ENCODE measurements at regions not wholly inside any gene's neighbourhood (a gene's known extent, or its start where the extent isn't known, plus 50 kb on each side); places are given as distances from the start of the nearest gene placed in this dataset.

DNA sequence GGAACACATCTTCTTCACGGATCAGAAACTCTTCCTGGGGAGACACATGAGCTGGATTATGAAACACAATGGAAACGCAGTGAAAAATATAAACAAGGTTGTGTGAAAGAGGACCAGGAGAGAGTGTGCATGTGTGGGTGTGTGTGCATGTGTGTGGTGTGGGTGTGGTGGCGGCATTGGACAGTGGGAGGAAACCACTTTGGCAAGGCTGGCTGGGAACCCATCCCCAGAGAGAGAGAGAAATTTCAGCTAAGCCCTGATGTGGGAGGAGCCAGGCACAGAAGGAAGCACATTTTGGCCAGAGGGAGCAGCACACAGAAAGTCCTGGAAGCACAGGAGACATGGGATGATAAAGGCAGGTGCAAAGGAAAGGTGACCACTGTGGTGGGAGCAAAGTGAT is 147.6 kb upstream of the COPS8 start:
- no peak for DNase-seq

DNA sequence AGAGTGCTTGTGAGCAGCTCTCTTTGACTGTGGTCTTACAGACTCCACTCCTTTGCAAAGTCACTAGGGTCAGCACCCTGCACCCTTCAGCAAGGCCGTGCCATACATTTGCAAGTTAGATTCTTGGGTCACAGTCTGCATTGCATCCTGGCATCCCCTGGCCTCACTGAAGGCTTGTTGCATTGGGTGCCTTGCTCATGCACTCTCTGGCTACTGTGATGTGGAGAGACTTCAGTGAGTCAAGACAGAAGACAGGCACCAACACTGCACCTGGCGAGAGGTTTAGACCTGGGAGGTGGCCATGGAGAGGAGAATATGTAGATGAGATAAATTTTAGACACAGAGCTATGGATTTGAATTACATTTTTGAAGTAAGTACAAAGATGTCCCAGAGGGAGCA is 146.4 kb upstream of the COPS8 start:
- DNase-seq = no peak

DNA sequence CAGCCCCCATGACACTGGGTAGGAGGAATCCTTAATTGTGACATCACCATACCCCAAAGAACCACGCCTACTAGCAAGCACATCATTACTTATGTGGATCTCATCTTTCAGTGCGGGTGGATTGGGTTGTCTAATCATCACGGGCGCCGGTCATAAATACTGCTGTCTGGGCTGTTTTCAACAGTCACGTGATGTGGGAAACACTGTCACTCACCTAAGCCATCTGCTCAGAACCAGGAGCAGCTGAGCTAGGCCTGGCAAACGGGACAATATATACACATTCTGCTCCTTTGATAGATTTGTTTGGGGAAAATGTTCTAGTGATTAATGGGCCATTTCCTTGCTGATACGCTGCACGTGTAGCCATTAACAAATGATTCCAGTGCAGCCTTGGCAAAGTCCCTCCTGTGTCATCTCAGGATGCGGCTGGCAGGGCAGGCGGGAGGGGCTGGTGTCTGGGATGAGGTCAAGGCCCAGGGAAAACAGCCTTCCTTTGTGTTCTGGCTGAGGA is 145.9 kb upstream of the COPS8 start:
- peak; percentile 87 for DNase-seq

DNA sequence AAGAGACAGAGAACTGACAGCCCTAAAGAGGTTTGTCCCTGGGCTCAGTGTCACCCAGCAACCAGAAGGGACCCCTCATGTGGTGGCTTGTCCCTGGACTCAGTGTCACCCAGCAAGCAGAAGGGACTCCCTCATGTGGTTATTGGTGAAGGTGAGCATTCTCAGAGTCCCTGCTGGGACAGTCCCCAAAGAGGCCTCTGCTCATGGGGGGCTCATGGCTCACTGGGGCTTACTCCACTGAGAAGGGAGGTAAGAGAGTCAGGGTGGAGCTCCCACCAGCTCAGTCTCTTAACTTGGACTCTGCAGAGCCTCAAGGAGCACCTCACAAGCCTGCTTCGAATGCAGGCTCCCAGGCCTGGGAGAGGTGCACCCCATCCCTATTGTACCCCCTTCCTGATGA is 145.2 kb upstream of the COPS8 start:
- no peak for DNase-seq

DNA sequence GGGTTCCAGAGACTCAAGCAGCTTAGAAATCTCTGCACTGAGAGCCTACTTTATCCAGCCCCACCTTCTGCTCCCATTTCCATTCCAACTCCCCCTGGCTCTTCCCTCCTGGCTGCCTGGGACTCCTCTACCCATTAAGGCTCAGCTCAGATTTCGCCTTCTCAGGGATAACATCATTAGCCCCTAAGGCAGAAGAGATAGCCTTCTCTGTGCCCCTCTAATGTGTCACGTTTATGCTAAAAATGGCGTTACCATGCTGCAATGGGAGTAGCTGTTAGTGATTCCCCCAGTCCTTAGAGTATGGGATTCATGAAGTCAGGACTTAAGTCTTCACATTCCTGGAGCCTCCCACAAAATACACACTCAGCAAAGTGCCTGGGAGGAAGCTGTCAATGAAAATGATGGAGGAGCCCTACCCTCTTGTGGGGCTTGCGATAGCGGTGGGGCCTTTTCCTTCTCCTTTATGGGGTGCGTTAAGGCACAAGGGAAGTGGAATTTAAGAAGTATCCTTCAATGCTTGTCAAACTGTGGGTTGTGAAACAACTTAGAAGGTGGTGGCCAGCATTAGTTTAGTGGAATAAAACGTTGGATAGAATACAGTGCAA is 144.7 kb upstream of the COPS8 start:
- DNase-seq = peak; percentile 16

DNA sequence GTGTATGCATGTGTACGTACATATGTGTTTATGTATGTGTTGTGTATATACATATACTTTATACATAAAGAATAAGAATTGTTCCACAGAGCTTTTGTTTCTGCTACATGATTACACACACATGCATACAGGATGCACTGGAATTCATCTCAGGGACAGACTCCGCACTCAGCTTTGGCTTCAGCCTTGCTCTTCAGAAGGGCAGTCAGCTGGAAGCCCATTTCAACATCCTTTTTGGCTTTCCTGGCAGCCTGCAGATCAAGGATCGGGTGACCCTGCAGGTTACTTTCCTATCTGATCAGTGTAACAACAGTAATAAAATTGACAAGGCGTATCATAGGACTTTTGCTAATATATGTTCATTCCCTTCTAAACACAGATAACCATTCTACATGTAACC is 144.1 kb upstream of the COPS8 start:
- DNase-seq = no peak

DNA sequence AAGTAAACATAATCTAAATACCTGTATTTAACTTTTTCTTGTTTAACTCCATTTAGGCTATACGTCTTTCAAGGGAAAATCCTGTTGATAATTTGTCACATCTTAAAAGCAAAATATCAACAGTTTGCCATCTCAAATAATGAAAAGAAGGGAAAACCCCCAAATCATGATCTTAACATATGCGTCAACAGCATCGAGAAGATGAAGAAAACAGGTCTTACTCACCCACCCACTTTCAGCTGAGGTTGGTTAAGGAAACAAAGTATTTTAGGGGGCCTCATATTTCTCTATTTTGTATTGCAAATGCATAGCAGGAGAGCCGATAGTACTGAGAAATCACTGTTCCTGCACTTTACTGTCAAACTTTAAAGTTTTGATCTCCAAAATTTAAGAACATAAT is 143.1 kb upstream of the COPS8 start:
- no peak for DNase-seq

DNA sequence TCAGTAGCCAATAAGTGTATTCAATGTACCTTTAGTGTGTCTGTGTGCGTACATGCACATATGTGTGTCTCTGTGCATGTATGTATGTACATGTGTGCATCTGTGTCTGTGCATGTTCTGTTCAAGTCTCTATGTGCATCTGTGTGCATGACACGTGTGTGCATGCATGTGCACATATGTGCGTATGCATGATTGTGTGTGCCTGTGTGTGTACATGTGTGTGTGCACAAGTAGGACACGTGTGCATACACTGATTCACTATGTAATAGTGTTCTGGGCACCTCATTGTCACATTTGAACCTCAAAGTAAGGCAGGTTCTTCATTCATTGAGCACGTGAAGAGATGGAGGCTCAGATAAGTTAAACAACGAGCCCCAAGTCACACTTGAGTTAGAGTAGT is 142.6 kb upstream of the COPS8 start:
- no peak for DNase-seq

DNA sequence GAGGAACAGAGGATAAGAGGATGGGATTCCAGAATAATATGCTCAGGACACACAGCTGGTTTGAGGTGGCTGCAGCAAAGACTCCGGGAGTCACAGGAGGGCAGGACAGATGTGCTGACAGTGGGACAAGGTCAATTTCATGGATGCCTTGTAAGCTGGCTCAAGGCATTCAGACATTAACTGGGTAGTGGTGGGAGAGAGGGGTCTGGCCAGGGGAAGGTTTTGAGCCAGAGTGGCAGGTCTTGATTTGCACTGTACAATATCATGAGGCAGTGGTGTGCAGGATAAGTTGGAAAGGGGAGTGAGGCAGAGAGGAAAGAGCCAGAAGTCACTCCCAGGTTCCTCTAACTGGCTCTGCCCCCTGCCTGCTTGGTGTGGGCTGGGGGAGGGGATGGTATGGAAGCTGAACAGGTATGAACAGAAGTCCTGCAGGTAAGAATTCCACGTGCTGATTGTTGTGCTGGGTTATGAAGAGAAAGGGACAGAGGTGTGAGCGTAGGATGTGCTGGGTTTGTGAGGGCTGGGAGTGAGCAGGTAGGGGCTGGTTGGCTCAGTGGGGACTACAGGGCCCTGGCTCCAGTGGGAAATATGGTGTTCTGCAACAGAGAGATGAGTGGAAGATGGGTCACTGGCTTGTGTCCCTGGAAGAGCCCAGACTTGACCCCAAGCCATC is 141.7 kb upstream of the COPS8 start:
- DNase-seq = no peak

DNA sequence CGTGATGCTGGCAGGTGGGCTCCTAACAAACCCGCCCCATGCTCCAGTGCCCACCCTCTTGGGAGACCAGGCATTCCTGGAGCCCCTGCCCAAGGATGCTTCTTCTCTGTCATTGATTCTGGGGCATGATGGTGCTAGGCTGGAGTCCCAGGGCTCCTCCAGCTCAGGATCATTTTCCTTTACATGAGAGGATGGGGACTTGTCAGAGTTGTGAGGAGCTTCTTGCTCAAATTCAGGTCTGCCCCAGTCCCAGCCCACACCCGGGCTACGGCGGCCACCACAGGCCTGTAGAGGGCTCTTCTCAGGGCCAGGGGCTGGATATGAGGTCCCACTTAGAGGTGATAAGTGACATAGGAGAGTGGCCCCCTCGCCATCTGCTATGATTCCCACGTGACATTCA is 141.1 kb upstream of the COPS8 start:
- DNase-seq = no peak

DNA sequence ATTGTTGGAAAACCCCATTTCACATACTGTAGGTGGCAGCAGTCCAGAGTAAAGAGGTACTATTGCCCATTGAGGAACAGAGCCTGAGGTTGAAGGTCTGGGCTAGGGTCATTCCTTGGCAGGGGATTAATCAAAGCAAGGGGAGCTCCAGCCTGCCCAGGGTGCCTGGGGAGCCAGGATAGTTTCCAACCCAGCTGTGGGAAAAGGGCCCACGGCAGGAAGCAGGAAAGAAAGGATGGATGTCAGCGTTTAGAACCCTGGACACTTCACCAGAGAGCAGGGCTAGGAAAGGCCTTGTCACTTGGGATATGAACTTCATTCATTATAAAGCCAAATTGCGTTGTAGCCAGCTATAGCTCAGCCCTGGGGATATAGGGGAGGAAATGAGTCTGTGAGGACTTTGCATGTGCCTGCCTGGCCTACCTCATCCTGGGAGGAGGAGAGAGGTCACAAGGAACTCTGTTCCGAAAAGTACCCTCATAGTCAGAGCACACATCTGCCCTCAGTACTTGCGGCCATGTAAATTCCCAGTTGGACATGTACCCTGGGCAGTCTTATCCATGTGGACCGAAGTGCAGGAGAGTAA is 140.2 kb upstream of the COPS8 start:
- DNase-seq = no peak

DNA sequence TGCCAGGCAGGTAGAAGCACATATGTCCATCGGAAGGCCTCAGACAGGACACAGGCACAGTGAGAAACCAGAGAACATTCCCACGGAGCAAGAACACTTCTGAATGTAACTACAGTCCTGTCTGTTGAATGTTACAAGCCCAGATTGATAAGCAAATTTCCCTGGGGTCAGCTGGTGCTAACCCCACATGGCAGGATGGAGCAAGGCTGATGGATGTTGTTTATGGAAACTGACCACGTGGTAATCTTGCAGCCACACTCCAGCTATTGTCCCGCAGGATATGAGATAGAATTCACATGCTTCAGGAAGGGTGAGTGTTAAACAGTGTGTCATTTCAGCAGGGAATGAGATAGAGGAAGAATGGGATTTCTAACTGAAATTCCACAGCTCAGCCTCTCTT is 138.8 kb upstream of the COPS8 start:
- no peak for DNase-seq

DNA sequence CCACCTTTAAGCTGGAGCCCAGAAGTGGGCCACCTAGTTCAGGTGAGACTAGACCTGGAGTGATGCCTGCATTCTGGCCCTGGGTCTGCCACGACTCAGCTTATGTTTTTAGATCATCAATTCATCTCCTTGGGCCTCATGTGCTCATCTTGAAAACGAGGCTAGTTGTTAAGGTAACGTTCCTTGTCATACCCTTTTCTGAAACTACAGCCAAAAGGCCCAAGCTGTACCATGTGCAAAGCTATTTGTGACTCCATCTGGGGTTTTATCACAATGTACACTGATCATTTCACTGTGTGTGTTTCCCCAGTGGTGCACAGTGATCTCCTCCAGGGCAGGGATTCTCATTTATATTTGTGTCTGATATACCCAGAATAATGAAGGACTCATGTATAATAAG is 138.4 kb upstream of the COPS8 start:
- DNase-seq = no peak

DNA sequence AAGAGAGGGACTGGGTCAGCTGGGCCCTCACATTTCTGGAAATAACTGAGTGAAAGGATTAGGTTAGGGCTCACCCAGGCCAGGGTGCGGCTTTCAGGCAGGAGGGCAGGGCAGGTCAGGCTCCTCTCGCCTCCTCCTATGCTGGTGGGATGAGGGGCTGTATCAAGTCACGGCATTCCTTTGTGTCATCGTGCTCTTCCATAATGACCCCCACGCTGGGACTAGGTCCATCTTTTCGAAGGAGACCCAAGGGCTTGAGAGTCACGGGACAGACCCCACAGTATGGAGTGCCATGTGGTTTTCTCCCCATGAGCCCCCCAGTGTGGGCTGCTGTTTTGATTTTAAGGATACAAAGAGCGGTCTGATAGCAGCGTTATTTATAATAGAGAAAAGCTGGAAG is 137.8 kb upstream of the COPS8 start:
- no peak for DNase-seq

DNA sequence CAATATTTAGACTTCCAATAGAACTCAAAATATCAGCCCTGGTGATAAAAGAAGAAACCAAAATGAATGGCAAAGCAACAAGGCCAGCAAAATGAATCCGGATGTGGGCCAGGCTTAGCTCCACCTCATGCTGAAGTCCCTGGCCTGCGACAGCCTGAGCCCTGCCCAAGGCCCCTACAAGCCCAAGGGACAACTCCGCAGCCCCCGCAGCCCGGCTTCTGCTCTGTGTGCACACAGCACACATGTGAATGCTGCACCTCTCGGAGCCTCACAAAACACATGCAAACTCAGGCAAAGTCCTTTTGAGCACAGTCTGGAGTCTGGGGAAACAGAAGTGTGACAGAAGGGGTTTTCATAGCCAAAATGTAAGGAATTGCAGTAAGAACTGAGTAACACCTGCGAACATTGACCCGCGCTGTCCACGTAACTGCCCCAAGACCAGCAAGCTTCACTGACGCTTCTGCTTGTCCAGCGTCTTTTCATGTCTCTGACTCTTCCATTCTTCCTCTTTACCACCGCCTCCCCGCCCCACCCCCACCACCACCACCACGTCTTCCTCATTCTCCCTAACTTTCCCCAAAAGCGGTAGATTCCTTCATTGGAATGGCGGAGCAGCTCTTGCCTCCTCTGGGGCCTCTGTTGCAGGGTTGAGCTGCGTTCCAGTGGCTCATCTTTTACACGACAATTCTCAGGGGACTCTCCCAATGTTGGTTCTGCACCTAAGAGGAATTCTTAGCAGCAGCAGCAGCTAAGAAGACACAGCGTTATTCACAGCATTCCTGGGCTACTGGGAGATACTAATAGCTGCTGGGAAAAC is 136.4 kb upstream of the COPS8 start:
- no peak for DNase-seq

DNA sequence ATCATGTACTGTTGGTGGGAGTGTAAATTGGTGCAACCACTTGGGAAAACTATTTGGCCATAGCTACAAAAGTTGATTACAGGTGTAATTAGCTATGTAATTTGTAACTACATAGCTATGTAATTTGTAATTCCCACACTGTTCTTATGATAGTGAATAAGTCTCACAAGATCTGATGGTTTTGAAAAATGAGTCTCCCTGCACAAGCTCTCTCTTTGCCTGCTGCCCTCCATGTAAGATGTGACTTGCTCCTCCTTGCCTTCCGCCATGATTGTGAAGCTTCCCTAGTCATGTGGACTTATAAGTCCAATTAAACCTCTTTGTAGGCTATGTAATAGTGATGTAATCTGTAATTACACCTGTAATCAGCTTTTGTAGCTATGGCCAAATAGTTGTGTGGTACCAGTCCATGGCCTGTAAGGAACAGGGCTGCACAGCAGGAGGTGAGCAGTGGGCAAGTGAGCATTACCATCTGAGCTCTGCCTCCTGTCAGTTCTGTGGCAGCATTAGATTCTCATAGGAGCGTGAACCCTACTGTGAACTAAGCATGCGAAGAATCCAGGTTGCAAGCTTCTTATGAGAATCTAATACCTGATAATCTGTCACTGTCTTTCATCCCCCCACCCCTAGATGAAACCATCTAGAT is 133.7 kb upstream of the COPS8 start:
- no peak for DNase-seq

DNA sequence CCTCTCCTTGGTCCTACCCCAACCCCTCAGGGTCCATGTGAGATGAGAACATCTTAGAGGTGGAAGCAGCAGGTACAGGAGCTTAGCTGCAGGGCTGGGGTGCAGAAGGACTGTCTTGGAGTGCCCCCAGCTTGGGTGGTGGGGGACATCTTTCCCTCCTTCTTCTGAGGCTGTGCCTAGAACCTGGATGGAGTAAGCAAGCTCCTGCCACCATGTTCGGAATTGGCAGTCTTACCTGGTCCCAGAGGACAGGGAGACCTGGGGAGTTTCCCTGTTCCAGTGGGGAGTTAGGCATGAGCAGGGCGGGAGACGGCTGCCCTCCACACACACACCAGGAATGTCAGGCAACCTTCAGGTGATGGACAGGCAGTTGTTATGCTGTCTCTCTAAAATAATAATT is 131.0 kb upstream of the COPS8 start:
- DNase-seq = no peak

DNA sequence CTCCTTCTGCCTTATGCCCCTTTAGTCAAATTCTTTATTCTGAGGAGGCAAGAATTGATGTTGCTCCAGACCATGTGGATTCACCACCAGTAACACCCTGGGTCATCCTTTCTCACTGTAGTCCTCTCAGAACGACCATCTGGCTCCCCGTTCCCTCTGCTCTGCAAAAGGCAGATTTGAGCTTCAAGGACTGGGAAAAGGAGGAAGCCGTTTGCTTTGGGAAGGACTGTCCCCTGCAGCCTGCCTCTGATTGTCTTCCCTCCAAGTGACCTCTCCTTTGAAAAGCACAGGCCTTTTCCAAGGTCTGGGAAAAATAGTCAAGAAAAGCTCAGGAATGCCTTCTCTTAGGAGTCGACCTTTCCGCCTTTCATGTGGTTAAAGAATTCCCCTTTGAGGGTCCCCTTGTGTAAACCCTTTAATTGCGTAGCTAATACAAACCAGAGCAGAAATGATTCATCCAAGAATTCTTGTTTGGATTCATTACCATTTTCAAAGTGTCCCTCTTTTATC is 130.1 kb upstream of the COPS8 start:
- DNase-seq = peak; percentile 68

DNA sequence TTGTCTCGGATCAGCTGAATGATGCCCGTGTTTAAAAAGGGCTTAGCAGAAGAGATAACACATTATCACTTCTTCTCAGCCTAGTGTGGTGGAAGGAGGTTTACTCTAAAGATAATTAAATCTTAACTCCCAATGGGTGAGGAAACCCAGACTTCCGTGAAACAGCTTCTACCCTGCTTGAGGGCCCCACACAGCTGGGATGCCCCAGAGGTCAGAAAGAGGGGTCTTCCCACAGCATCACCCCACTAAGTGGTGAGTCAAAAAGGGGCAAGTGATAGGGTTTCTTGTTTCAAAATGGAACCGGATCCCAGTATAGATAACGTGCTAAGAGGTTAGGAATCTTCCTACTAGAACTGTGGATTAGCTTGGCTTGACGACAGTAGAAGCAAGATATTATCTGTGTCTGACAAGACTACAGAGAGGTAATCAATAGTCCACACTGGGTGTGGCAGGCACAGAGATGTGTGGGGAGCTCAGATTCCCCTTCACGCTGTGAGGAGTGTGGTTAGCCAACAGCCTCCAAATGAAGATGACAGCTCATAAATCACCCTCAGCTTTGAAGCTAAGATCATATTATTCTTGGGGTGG is 129.6 kb upstream of the COPS8 start:
- DNase-seq = no peak

DNA sequence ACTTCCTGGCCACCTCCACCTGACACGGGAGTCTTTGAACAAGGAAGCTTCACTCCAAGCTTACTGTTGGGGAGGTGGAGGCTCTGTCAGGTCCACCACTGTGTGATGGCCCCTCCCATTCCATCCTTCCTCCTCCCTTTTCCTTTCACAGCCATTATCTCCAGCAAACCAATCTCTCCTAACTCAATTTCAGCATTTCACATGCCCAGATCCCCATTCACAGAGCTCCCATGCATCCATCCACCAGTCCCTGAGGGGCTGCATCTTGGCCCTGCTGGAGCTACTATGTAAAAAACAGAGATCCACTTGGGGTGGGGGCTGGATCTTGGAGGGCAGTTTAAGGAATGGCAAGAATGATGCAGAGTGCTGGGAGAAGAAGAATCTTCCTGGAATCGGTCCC is 129.0 kb upstream of the COPS8 start:
- no peak for DNase-seq

DNA sequence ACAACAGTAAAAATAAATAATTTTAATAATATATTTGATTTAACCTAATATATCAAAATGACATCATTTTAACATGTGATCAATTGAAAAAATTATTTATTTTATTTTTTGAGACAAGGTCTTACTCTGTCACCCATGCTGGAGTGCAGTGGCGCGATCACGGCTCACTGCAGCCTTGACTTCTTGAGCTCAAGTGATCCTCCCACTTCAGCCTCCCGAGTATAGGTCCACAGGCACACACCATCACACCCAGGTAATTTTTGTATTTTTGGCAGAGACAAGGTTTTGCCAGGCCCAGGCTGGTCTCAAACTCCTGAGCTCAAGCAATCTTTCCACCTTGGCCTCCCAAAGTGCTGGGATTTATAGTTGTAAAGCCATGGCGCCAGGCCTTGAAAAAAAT is 126.7 kb upstream of the COPS8 start:
- no peak for DNase-seq

DNA sequence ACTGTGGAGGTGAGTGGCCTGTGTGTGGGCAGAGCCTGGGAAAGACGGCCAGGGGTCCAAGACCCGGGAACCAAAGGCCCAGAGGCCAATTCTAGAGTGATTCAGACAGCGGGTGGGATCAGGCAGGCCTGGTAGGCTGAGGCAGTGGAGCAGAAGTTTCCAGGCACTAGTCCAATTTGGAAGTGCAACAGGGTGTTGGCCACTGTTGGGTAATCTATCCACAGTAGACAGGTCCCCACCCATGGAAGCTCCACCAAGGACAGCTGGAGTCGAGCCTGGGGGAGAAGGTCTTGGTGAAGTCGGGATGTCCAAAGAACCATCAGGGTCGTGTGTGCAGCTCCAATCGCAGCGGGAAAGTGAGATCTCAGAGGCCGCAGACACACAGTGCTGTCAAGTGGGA is 125.8 kb upstream of the COPS8 start:
- no peak for DNase-seq
